ENCODE measurements at regions not wholly inside any gene's neighbourhood (a gene's known extent, or its start where the extent isn't known, plus 50 kb on each side); places are given as distances from the start of the nearest gene placed in this dataset.

DNA sequence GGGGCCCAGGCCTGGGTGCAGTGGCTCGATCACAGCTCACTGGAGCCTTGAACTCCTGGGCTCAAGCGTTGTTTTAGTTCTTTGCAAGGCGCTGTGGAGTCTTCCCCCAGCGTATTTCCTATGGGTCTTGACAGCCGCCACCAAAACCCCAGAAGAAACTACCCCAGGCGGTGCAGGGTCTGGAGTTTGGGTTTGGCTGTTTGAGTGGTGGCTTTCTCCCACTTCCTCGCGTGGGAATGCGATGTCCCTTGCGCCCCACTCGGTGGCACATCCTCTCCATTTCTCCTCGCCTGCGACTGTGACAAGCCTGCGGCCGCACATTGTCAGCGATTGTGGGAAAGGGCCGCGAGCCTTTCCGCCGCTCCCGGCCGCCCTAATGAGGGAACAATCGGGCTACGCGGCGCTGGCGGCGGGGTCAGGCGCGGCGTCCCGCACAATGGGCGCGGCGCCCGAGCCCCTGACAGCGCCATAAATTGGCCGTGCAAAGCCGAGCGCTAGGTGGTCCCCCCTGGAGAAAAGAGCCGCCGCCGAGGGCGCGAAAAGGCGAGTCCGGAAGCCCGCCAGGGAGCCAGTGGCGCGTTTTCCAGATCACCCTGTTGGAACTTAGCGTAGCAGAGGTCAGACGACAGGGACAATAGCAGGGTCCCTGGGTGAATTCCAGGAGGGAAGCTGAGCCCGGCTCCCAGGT is 194.9 kb upstream of the POU3F3 start:
- Mint-ChIP-seq H3K36me3 (ENCODE audit: insufficient read depth, unreplicated experiment) (no peaks in the 10 kb centered on the region), H3K27me3 (ENCODE audit: insufficient read depth, unreplicated experiment) (peaks cover 83% of the 10 kb centered on the region), H3K27ac (ENCODE audit: low read depth, unreplicated experiment) (no peak overlapping the region), H3K4me1 (ENCODE audit: insufficient read depth, unreplicated experiment) (peaks cover 8% of the 10 kb centered on the region), H3K4me3 (ENCODE audit: unreplicated experiment) (no peak overlapping the region), H3K9me3 (ENCODE audit: unreplicated experiment) (no peaks in the 10 kb centered on the region)
- POLR2A ChIA-PET = no interaction called here
- intact Hi-C loops (cut with micrococcal nuclease) = no loop called here
- TF ChIP-seq, protein P1, sequence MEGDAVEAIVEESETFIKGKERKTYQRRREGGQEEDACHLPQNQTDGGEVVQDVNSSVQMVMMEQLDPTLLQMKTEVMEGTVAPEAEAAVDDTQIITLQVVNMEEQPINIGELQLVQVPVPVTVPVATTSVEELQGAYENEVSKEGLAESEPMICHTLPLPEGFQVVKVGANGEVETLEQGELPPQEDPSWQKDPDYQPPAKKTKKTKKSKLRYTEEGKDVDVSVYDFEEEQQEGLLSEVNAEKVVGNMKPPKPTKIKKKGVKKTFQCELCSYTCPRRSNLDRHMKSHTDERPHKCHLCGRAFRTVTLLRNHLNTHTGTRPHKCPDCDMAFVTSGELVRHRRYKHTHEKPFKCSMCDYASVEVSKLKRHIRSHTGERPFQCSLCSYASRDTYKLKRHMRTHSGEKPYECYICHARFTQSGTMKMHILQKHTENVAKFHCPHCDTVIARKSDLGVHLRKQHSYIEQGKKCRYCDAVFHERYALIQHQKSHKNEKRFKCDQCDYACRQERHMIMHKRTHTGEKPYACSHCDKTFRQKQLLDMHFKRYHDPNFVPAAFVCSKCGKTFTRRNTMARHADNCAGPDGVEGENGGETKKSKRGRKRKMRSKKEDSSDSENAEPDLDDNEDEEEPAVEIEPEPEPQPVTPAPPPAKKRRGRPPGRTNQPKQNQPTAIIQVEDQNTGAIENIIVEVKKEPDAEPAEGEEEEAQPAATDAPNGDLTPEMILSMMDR (IDR thresholded peaks at IDR 0.05; ENCODE audit: unreplicated experiment) = no peak
- BruUV-seq (replicated peaks) = no TSS peak
- CTCF ChIA-PET = no interaction called here
- DNase-seq (ENCODE audit: unreplicated experiment) = no peak

DNA sequence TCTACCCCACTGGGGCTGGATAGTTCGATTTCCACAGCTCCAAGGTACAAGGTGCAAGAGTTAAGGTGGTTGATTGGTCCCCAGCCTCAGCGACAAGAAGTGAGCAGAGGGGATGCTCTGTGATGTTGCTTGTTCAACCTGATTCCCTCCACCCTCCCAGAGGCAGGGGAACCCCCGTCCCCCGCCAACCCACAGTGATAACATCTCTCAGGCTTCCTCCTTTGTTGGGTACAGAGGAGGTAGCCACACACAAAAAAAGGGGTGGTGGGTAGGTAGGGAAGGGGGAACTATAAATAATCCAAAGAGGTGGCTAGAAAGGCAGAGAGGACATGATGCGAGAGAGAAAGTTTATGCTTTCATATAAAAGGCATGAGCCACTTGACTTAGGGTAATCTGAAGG is 192.9 kb upstream of the POU3F3 start:
- no TSS peak for BruUV-seq (replicated peaks)
- Mint-ChIP-seq H3K27me3 (ENCODE audit: insufficient read depth, unreplicated experiment) (peaks cover 83% of the 10 kb centered on the region), H3K4me3 (ENCODE audit: unreplicated experiment) (no peak overlapping the region), H3K9me3 (ENCODE audit: unreplicated experiment) (no peaks in the 10 kb centered on the region), H3K36me3 (ENCODE audit: insufficient read depth, unreplicated experiment) (no peaks in the 10 kb centered on the region), H3K27ac (ENCODE audit: low read depth, unreplicated experiment) (no peak overlapping the region), H3K4me1 (ENCODE audit: insufficient read depth, unreplicated experiment) (no peaks in the 10 kb centered on the region)
- ChIA-PET POLR2A (no interaction called here), CTCF (no interaction called here)
- DNase-seq (ENCODE audit: unreplicated experiment) = no peak
- intact Hi-C loops (cut with micrococcal nuclease) = no loop called here
- TF ChIP-seq, protein P1 (IDR thresholded peaks at IDR 0.05; ENCODE audit: unreplicated experiment) = no peak

DNA sequence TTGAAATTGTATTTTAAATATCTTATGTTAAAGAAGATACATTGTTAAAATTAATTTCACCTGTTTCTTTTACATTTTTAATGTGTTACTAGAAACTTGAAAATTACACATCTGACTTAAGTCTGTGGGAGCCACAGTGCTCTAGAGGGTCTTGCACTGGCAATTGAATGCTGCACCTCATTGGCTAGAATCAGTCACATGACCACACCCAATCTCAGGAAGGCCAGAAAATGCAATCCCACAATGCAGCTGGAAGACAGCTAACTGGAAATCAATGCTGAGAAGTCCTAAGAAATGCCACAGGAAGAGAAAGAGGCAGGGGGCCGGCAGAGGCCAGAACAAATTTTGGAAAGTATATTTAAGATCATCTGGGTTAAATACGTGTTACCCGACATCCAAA is 189.2 kb upstream of the POU3F3 start:
- peaks cover 75% of the 10 kb centered on the region for H3K27me3 Mint-ChIP-seq (ENCODE audit: insufficient read depth, unreplicated experiment)
- no TSS peak for BruUV-seq (replicated peaks)

DNA sequence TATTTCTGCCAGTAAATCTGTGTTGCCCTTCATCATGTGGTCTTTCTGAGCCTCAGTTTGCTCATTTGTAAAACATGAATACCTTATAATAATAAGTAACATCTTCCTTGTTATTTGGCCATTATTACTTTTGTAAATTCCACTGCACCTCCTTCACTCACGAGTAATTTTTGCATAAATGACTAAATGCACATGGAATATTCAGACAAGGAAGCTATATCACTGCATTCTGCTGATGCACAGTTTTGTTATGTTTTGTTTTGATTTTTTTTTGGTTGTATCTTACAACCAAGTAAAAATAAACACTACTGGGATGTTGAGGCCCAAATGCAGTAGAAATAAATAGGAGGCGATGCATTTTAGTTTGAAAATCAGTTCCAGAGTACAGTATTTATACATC is 185.3 kb upstream of the POU3F3 start:
- no peak for DNase-seq (ENCODE audit: unreplicated experiment)
- no TSS peak for BruUV-seq (replicated peaks)
- ChIA-PET POLR2A (no interaction called here), CTCF (no interaction called here)
- intact Hi-C loops (cut with micrococcal nuclease) = no loop called here
- TF ChIP-seq, protein P1 (IDR thresholded peaks at IDR 0.05; ENCODE audit: unreplicated experiment) = no peak
- no peaks in the 10 kb centered on the region for H3K9me3 Mint-ChIP-seq (ENCODE audit: unreplicated experiment)
- H3K36me3 Mint-ChIP-seq (ENCODE audit: insufficient read depth, unreplicated experiment) = no peaks in the 10 kb centered on the region
- no peaks in the 10 kb centered on the region for H3K4me1 Mint-ChIP-seq (ENCODE audit: insufficient read depth, unreplicated experiment)
- H3K27ac Mint-ChIP-seq (ENCODE audit: low read depth, unreplicated experiment) = no peak overlapping the region
- no peak overlapping the region for H3K4me3 Mint-ChIP-seq (ENCODE audit: unreplicated experiment)
- peaks cover 70% of the 10 kb centered on the region for H3K27me3 Mint-ChIP-seq (ENCODE audit: insufficient read depth, unreplicated experiment)

More for the DNA sequence above, 189.2 kb upstream of the POU3F3 start:
- Mint-ChIP-seq H3K9me3 (ENCODE audit: unreplicated experiment) (no peaks in the 10 kb centered on the region), H3K4me3 (ENCODE audit: unreplicated experiment) (no peak overlapping the region), H3K36me3 (ENCODE audit: insufficient read depth, unreplicated experiment) (no peaks in the 10 kb centered on the region), H3K27ac (ENCODE audit: low read depth, unreplicated experiment) (no peak overlapping the region), H3K4me1 (ENCODE audit: insufficient read depth, unreplicated experiment) (no peaks in the 10 kb centered on the region)
- intact Hi-C loops (cut with micrococcal nuclease) = no loop called here
- TF ChIP-seq, protein P1 (IDR thresholded peaks at IDR 0.05; ENCODE audit: unreplicated experiment) = no peak
- ChIA-PET POLR2A (interaction anchor here (0.6 kb wide), 1 partner anchor 8 kb away, joined by 3 read pairs; no protein-coding TSS in a partner anchor), CTCF (interaction anchor here (0.6 kb wide), 1 partner anchor 126 kb away, joined by 3 read pairs; no protein-coding TSS in a partner anchor)
- DNase-seq (ENCODE audit: unreplicated experiment) = no peak
